GM23338 (cell line): ENCODE measurements at regions not wholly inside any gene's neighbourhood (a gene's known extent, or its start where the extent isn't known, plus 50 kb on each side); places are given as distances from the start of the nearest gene placed in this dataset.

Source experiments
- ATAC-seq: fragments of 200-7000 bp; cut with Tn5 transposase; 3 replicates; pipeline ENCODE4 v1.9.1; 2020
- DNase-seq: peaks from one replicate; pipeline ENCODE4 v3.0.0-alpha.2; 2015; ENCODE audit warnings: low spot score
- H2AFZ ChIP-seq: fragments of 200-600 bp; sonication (generic); 2 replicates; pipeline ENCODE4 v1.8.0; 2016; ENCODE audit warnings: antibody characterized with exemption, mild to moderate bottlenecking, moderate library complexity
- H3F3A ChIP-seq: fragments of 200-600 bp; sonication (generic); replicated peaks from 2 replicates; pipeline ENCODE4 v1.8.0; 2017; ENCODE audit warnings: antibody characterized with exemption, mixed run types, low read depth
- H3K27ac ChIP-seq: fragments of 200-600 bp; sonication (generic); 2 replicates; pipeline ENCODE4 v1.6.1; 2016; ENCODE audit warnings: low read depth
- H3K27me3 ChIP-seq: fragments of 200-600 bp; sonication (generic); 2 replicates; pipeline ENCODE4 v1.8.0; 2016; ENCODE audit warnings: mild to moderate bottlenecking, mixed run types, moderate library complexity; ENCODE audit not compliant: insufficient read depth
- H3K36me3 ChIP-seq: fragments of 200-600 bp; sonication (generic); 2 replicates; pipeline ENCODE4 v1.8.0; 2016; ENCODE audit warnings: mild to moderate bottlenecking; ENCODE audit not compliant: insufficient read depth
- H3K4me1 ChIP-seq: fragments of 200-600 bp; sonication (generic); 2 replicates; pipeline ENCODE4 v1.8.0; 2016; ENCODE audit warnings: mild to moderate bottlenecking, moderate library complexity; ENCODE audit not compliant: insufficient read depth
- H3K4me2 ChIP-seq: fragments of 200-600 bp; sonication (generic); 2 replicates; pipeline ENCODE4 v1.7.1; 2017; ENCODE audit warnings: mixed run types
- H3K4me3 ChIP-seq: fragments of 200-600 bp; sonication (generic); 2 replicates; pipeline ENCODE4 v1.6.1; 2016; ENCODE audit warnings: mixed run types
- H3K79me2 ChIP-seq: fragments of 200-600 bp; sonication (generic); replicated peaks from 2 replicates; pipeline ENCODE4 v1.8.0; 2017; ENCODE audit warnings: mild to moderate bottlenecking; ENCODE audit not compliant: insufficient read depth
- H3K9me2 ChIP-seq: fragments of 200-600 bp; sonication (generic); 2 replicates; pipeline ENCODE4 v1.8.0; 2017; ENCODE audit not compliant: insufficient read depth
- H4K20me1 ChIP-seq: fragments of 200-600 bp; sonication (generic); replicated peaks from 2 replicates; pipeline ENCODE4 v1.8.0; 2017; ENCODE audit warnings: mild to moderate bottlenecking; ENCODE audit not compliant: insufficient read depth
- H3K27ac Mint-ChIP-seq: 2 replicates; pipeline ENCODE4 v1.8.0; 2020; ENCODE audit warnings: inconsistent platforms, mild to moderate bottlenecking, moderate library complexity, mixed read lengths
- H3K27me3 Mint-ChIP-seq: 3 replicates; pipeline ENCODE4 v1.8.0; 2022; ENCODE audit warnings: low read depth, mild to moderate bottlenecking, moderate library complexity, mixed read lengths, inconsistent platforms; ENCODE audit not compliant: insufficient read depth, poor library complexity
- H3K36me3 Mint-ChIP-seq: 3 replicates; pipeline ENCODE4 v1.8.0; 2021; ENCODE audit warnings: low read depth, mild to moderate bottlenecking, inconsistent platforms, moderate library complexity, mixed read lengths
- H3K4me1 Mint-ChIP-seq: 3 replicates; pipeline ENCODE4 v1.8.0; 2020; ENCODE audit warnings: mild to moderate bottlenecking, inconsistent platforms, mixed read lengths
- H3K4me3 Mint-ChIP-seq: 3 replicates; pipeline ENCODE4 v1.8.0; 2021; ENCODE audit warnings: moderate library complexity, mild to moderate bottlenecking, inconsistent platforms, mixed read lengths
- H3K9me3 Mint-ChIP-seq: 3 replicates; pipeline ENCODE4 v1.8.0; 2020; ENCODE audit warnings: moderate library complexity, mild to moderate bottlenecking, inconsistent platforms, mixed read lengths
- CREB1 ChIP-seq: fragments of 250-450 bp; sonication (Bioruptor Pico); IDR thresholded peaks from 2 replicates; pipeline ENCODE4 v1.5.0; 2020; ENCODE audit warnings: low read depth, mild to moderate bottlenecking, moderate library complexity
- EZH2 ChIP-seq: fragments of 200-600 bp; sonication (generic); IDR thresholded peaks from one replicate; pipeline ENCODE4 v1.8.0; 2017; ENCODE audit warnings: antibody characterized with exemption, mild to moderate bottlenecking, low read depth; ENCODE audit not compliant: unreplicated experiment
- EZH2phosphoT487 ChIP-seq: fragments of 200-600 bp; sonication (generic); IDR thresholded peaks from one replicate; pipeline ENCODE4 v1.8.1; 2018; ENCODE audit warnings: antibody characterized with exemption; ENCODE audit not compliant: unreplicated experiment
- JUNB ChIP-seq: IDR thresholded peaks from one replicate; pipeline ENCODE4 v1.6.1; 2016; ENCODE audit warnings: antibody characterized with exemption; ENCODE audit not compliant: unreplicated experiment
- NANOG ChIP-seq: IDR thresholded peaks from 2 replicates; pipeline ENCODE4 v1.6.1; 2016; ENCODE audit warnings: antibody characterized with exemption, borderline replicate concordance
- POLR2AphosphoS5 ChIP-seq: IDR thresholded peaks from 2 replicates; pipeline ENCODE4 v1.6.1; 2016; ENCODE audit warnings: antibody characterized with exemption, low read depth
- STAT1 ChIP-seq: IDR thresholded peaks from one replicate; pipeline ENCODE4 v1.6.1; 2016; ENCODE audit warnings: antibody characterized with exemption; ENCODE audit not compliant: unreplicated experiment
- ZNF114 ChIP-seq: fragments of 250-450 bp; sonication (Bioruptor Pico); IDR thresholded peaks from 2 replicates; pipeline ENCODE4 v1.5.0; 2020; ENCODE audit warnings: mild to moderate bottlenecking, moderate library complexity
- ZNF331 ChIP-seq: fragments of 250-450 bp; sonication (Bioruptor Pico); IDR thresholded peaks from 2 replicates; pipeline ENCODE4 v1.5.0; 2020; ENCODE audit warnings: low read depth, mild to moderate bottlenecking, moderate library complexity
- TF ChIP-seq, protein P1 (sequence below): IDR thresholded peaks from 2 replicates; pipeline ENCODE4 v1.6.1; 2016; ENCODE audit warnings: antibody characterized with exemption
- TF ChIP-seq, protein P2 (sequence below): fragments of 250-450 bp; sonication (Bioruptor Pico); IDR thresholded peaks from 2 replicates; pipeline ENCODE4 v1.5.0; 2020; ENCODE audit warnings: mild to moderate bottlenecking, moderate library complexity
- TF ChIP-seq, protein P3 (sequence below): IDR thresholded peaks from one replicate; pipeline ENCODE4 v1.6.1; 2018; ENCODE audit warnings: antibody characterized with exemption; ENCODE audit not compliant: unreplicated experiment
- TF ChIP-seq, protein P4 (sequence below), 2 experiments: fragments of 200-600 bp in 1 of 2; sonication (generic) in 1 of 2; conservative IDR thresholded peaks; 2 replicates each; pipeline versions ENCODE4 v1.5.1 to v1.6.1; 2016 to 2017; ENCODE audit warnings: antibody characterized with exemption in 2 of 2, low read depth in 2 of 2, mild to moderate bottlenecking in 2 of 2, moderate library complexity in 1 of 2

DNA sequence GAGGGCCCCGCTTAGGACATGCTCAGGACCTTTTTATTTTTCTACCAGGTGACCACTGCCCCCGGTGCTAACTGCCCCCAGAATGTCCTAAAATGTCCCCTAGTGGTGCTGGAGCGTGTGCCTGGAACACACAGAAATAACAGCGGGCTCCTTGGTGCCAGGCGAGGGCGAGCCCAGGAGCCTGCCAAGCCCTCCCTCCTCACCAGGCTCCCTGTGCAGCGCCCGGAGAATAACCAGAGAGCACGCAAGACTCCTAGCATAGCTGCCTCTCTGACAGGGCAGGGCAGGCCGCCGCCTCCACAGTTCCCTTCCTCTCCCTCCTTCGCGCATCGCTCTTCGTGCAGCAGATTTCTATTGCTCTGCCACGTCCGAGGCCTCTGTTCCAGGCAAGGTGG is 84.3 kb upstream of the ZNF516 start:
- Histone ChIP-seq H3K4me1 (peaks cover 6% of the 10 kb centered on the region; the same call in 1 of the 2 replicates), H3K4me3 (peak overlapping the region; percentile 45), H4K20me1 (no peaks in the 10 kb centered on the region), H3K4me2 (peak overlapping the region; percentile 74), H3K36me3 (no peaks in the 10 kb centered on the region), H3F3A (0 out of 2 replicates have a peak, but pooled peaks cover 2% of the 10 kb centered on the region), H2AFZ (peak overlapping the region; percentile 89), H3K79me2 (no peaks in the 10 kb centered on the region), H3K27me3 (peaks cover 13% of the 10 kb centered on the region), H3K9me2 (no peaks in the 10 kb centered on the region; the same call in 1 of the 2 replicates), H3K27ac (no peak overlapping the region)
- Mint-ChIP-seq H3K4me3 (no peak overlapping the region), H3K36me3 (no peaks in the 10 kb centered on the region), H3K4me1 (peaks cover 7% of the 10 kb centered on the region; the same call in 2 of the 3 replicates), H3K27me3 (peaks cover 10% of the 10 kb centered on the region), H3K27ac (no peak overlapping the region), H3K9me3 (0 out of 3 replicates have a peak, but pooled peaks cover 7% of the 10 kb centered on the region)
- DNase-seq (no peak), ATAC-seq (peak; percentile 67)
- no peak for TF ChIP-seq ZNF331 (CRISPR knock-in tag)
- TF ChIP-seq, protein P1, sequence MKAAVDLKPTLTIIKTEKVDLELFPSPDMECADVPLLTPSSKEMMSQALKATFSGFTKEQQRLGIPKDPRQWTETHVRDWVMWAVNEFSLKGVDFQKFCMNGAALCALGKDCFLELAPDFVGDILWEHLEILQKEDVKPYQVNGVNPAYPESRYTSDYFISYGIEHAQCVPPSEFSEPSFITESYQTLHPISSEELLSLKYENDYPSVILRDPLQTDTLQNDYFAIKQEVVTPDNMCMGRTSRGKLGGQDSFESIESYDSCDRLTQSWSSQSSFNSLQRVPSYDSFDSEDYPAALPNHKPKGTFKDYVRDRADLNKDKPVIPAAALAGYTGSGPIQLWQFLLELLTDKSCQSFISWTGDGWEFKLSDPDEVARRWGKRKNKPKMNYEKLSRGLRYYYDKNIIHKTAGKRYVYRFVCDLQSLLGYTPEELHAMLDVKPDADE: no peak
- TF ChIP-seq CREB1: no peak
- TF ChIP-seq EZH2: no peak
- no peak for TF ChIP-seq ZNF114 (CRISPR knock-in tag)
- TF ChIP-seq, protein P2, sequence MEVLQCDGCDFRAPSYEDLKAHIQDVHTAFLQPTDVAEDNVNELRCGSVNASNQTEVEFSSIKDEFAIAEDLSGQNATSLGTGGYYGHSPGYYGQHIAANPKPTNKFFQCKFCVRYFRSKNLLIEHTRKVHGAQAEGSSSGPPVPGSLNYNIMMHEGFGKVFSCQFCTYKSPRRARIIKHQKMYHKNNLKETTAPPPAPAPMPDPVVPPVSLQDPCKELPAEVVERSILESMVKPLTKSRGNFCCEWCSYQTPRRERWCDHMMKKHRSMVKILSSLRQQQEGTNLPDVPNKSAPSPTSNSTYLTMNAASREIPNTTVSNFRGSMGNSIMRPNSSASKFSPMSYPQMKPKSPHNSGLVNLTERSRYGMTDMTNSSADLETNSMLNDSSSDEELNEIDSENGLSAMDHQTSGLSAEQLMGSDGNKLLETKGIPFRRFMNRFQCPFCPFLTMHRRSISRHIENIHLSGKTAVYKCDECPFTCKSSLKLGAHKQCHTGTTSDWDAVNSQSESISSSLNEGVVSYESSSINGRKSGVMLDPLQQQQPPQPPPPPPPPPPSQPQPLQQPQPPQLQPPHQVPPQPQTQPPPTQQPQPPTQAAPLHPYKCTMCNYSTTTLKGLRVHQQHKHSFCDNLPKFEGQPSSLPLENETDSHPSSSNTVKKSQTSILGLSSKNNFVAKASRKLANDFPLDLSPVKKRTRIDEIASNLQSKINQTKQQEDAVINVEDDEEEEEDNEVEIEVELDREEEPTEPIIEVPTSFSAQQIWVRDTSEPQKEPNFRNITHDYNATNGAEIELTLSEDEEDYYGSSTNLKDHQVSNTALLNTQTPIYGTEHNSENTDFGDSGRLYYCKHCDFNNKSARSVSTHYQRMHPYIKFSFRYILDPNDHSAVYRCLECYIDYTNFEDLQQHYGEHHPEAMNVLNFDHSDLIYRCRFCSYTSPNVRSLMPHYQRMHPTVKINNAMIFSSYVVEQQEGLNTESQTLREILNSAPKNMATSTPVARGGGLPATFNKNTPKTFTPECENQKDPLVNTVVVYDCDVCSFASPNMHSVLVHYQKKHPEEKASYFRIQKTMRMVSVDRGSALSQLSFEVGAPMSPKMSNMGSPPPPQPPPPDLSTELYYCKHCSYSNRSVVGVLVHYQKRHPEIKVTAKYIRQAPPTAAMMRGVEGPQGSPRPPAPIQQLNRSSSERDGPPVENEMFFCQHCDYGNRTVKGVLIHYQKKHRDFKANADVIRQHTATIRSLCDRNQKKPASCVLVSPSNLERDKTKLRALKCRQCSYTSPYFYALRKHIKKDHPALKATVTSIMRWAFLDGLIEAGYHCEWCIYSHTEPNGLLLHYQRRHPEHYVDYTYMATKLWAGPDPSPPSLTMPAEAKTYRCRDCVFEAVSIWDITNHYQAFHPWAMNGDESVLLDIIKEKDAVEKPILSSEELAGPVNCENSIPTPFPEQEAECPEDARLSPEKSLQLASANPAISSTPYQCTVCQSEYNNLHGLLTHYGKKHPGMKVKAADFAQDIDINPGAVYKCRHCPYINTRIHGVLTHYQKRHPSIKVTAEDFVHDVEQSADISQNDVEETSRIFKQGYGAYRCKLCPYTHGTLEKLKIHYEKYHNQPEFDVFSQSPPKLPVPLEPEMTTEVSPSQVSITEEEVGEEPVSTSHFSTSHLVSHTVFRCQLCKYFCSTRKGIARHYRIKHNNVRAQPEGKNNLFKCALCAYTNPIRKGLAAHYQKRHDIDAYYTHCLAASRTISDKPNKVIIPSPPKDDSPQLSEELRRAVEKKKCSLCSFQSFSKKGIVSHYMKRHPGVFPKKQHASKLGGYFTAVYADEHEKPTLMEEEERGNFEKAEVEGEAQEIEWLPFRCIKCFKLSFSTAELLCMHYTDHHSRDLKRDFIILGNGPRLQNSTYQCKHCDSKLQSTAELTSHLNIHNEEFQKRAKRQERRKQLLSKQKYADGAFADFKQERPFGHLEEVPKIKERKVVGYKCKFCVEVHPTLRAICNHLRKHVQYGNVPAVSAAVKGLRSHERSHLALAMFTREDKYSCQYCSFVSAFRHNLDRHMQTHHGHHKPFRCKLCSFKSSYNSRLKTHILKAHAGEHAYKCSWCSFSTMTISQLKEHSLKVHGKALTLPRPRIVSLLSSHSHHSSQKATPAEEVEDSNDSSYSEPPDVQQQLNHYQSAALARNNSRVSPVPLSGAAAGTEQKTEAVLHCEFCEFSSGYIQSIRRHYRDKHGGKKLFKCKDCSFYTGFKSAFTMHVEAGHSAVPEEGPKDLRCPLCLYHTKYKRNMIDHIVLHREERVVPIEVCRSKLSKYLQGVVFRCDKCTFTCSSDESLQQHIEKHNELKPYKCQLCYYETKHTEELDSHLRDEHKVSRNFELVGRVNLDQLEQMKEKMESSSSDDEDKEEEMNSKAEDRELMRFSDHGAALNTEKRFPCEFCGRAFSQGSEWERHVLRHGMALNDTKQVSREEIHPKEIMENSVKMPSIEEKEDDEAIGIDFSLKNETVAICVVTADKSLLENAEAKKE (CRISPR knock-in tag): no peak
- TF ChIP-seq JUNB: no peak
- no peak for TF ChIP-seq POLR2AphosphoS5
- no peak for TF ChIP-seq STAT1
- TF ChIP-seq NANOG: no peak
- no peak for TF ChIP-seq EZH2phosphoT487
- TF ChIP-seq, protein P3, sequence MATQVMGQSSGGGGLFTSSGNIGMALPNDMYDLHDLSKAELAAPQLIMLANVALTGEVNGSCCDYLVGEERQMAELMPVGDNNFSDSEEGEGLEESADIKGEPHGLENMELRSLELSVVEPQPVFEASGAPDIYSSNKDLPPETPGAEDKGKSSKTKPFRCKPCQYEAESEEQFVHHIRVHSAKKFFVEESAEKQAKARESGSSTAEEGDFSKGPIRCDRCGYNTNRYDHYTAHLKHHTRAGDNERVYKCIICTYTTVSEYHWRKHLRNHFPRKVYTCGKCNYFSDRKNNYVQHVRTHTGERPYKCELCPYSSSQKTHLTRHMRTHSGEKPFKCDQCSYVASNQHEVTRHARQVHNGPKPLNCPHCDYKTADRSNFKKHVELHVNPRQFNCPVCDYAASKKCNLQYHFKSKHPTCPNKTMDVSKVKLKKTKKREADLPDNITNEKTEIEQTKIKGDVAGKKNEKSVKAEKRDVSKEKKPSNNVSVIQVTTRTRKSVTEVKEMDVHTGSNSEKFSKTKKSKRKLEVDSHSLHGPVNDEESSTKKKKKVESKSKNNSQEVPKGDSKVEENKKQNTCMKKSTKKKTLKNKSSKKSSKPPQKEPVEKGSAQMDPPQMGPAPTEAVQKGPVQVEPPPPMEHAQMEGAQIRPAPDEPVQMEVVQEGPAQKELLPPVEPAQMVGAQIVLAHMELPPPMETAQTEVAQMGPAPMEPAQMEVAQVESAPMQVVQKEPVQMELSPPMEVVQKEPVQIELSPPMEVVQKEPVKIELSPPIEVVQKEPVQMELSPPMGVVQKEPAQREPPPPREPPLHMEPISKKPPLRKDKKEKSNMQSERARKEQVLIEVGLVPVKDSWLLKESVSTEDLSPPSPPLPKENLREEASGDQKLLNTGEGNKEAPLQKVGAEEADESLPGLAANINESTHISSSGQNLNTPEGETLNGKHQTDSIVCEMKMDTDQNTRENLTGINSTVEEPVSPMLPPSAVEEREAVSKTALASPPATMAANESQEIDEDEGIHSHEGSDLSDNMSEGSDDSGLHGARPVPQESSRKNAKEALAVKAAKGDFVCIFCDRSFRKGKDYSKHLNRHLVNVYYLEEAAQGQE: no peak
- TF ChIP-seq, protein P4, sequence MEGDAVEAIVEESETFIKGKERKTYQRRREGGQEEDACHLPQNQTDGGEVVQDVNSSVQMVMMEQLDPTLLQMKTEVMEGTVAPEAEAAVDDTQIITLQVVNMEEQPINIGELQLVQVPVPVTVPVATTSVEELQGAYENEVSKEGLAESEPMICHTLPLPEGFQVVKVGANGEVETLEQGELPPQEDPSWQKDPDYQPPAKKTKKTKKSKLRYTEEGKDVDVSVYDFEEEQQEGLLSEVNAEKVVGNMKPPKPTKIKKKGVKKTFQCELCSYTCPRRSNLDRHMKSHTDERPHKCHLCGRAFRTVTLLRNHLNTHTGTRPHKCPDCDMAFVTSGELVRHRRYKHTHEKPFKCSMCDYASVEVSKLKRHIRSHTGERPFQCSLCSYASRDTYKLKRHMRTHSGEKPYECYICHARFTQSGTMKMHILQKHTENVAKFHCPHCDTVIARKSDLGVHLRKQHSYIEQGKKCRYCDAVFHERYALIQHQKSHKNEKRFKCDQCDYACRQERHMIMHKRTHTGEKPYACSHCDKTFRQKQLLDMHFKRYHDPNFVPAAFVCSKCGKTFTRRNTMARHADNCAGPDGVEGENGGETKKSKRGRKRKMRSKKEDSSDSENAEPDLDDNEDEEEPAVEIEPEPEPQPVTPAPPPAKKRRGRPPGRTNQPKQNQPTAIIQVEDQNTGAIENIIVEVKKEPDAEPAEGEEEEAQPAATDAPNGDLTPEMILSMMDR (conservative IDR thresholded peaks at IDR 0.05; ENCODE audit: low read depth in 2 of 2): no peak
